Upper lobe of left lung (tissue), 6 donors: ENCODE measurements at regions not wholly inside any gene's neighbourhood (a gene's known extent, or its start where the extent isn't known, plus 50 kb on each side); places are given as distances from the start of the nearest gene placed in this dataset.

ENCODE experiments used
- ATAC-seq, 2 donors: fragments of 200-7000 bp; cut with Tn5 transposase; one replicate each; pipeline ENCODE4 v1.9.1; 2022; ENCODE audit warnings: mild to moderate bottlenecking in 2 of 2, moderate library complexity in 2 of 2; ENCODE audit not compliant: low FRiP score in 2 of 2
- DNase-seq, 2 donors: peaks; one replicate each; pipeline ENCODE4 v3.0.0-alpha.2; 2019 to 2020
- H3K27ac ChIP-seq, 4 donors: fragments of 200-600 bp; sonication (generic); one replicate each; pipeline ENCODE4 v1.5.1; 2016 to 2019
- H3K27me3 ChIP-seq, 4 donors: fragments of 200-600 bp; sonication (generic); one replicate each; pipeline ENCODE4 v1.5.1; 2017 to 2019
- H3K36me3 ChIP-seq, 4 donors: fragments of 200-600 bp; sonication (generic); one replicate each; pipeline ENCODE4 v1.5.1; 2016 to 2019
- H3K4me1 ChIP-seq, 4 donors: fragments of 200-600 bp; sonication (generic); one replicate each; pipeline ENCODE4 v1.5.1; 2018 to 2019
- H3K4me3 ChIP-seq, 4 donors: fragments of 200-600 bp; sonication (generic); one replicate each; pipeline ENCODE4 v1.5.1; 2017 to 2019; ENCODE audit warnings: mild to moderate bottlenecking in 2 of 4, moderate library complexity in 1 of 4
- H3K9me3 ChIP-seq, 4 donors: fragments of 200-600 bp; sonication (generic); one replicate each; pipeline ENCODE4 v1.5.1; 2018 to 2019
- CTCF ChIP-seq, 6 experiments: fragments of 450-650 bp in 4 of 6; fragments of 200-600 bp in 2 of 6; sonication (generic) in 2 of 6; IDR thresholded peaks; one replicate each; pipeline ENCODE4 v1.5.1; 2016 to 2019; ENCODE audit warnings: antibody characterized with exemption in 6 of 6
- EP300 ChIP-seq, 4 donors: sonication (generic); formaldehyde crosslinking; IDR thresholded peaks; one replicate each; pipeline ENCODE4 v1.5.1; 2017; ENCODE audit warnings: antibody characterized with exemption in 4 of 4, control low read depth in 2 of 4
- POLR2A ChIP-seq, 4 donors: fragments of 450-650 bp; IDR thresholded peaks; one replicate each; pipeline ENCODE4 v1.5.1; 2016 to 2017; ENCODE audit warnings: antibody characterized with exemption in 4 of 4, mild to moderate bottlenecking in 2 of 4
- POLR2AphosphoS5 ChIP-seq, 2 donors: sonication (generic); formaldehyde crosslinking; IDR thresholded peaks; one replicate each; pipeline ENCODE4 v1.5.1; 2017; ENCODE audit warnings: antibody characterized with exemption in 2 of 2
- WGBS, 2 donors: methylation state at CpG; one replicate each; pipeline ENCODE4 v1.1.5; 2017 to 2018; 5-methylcytosine and 5-hydroxymethylcytosine counted together
- donor health status: DM: no; HTN: no; CAD: no; lungs with moderate emphysema.
- donor health status: DM: no; HTN: yes; CAD: no; lungs with severe emphysema.

DNA sequence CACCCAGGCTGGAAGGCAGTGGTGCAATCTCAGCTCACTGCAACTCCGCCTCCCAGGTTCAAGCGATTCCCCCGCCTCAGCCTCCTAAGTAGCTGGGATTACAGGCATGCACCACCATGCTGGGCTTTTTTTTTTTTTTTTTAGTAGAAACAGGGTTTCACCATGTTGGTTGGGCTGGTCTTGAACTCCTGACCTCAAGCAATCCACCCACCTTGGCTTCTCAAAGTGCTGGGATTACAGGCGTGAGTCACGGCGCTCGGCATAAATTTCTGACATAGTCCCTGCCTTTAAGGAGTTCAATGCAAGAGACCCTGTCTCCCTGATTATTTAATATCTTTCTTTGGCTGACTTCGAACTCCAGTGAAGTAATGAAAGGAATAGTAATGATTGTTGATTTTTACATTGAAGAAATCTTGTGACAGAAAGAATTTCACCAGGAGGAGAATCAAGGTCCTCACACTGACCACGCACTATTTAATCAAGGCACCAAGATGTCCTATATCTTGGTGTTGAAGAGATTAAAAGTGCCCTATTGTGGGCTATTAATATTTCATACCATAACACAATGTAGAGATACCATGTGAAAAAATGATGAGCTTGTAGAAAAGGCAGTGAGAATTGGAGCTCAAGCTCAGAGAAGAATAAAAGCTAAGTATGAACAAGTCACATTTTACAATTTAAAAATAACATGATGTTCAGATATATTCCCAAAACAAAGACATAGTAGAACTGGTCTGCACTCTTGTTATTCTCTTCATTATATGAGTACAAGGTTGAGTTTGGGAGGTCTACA is 71.6 kb upstream of the BLID start:
- TF ChIP-seq POLR2AphosphoS5 (IDR thresholded peaks at IDR 0.05): no peak
- TF ChIP-seq EP300 (IDR thresholded peaks at IDR 0.05): no peak
- TF ChIP-seq CTCF (IDR thresholded peaks at IDR 0.05): no peak
- no peak for TF ChIP-seq POLR2A (IDR thresholded peaks at IDR 0.05)
- no peaks in the 10 kb centered on the region for H3K4me1 ChIP-seq
- H3K4me3 ChIP-seq: no peak overlapping the region
- WGBS, 2 donors: 95 to 97% methylated on average over 9 of the region's 9 CpGs
- no peak overlapping the region for H3K27ac ChIP-seq
- no peak for DNase-seq
- no peak for ATAC-seq
- peaks cover 4 to 13% (median 6%) of the 10 kb centered on the region in 4 donors for H3K9me3 ChIP-seq
- H3K36me3 ChIP-seq: no peaks in the 10 kb centered on the region
- H3K27me3 ChIP-seq: no peaks in the 10 kb centered on the region

- H3K27ac ChIP-seq: no peak overlapping the region
- no peaks in the 10 kb centered on the region for H3K27me3 ChIP-seq
- peak in 1 of 2 donors; percentile 79 for ATAC-seq
- no peak for DNase-seq
- H3K9me3 ChIP-seq: peaks cover 4 to 13% (median 6%) of the 10 kb centered on the region in 4 donors
- H3K36me3 ChIP-seq: no peaks in the 10 kb centered on the region
- 46 to 48% methylated on average over 3 of the region's 3 CpGs for WGBS, 2 donors
- TF ChIP-seq POLR2AphosphoS5 (IDR thresholded peaks at IDR 0.05) (peak in 1 of 2 donors; percentile 46), EP300 (IDR thresholded peaks at IDR 0.05) (no peak)
- H3K4me3 ChIP-seq: no peak overlapping the region
- H3K4me1 ChIP-seq: no peaks in the 10 kb centered on the region
Measured at GRCh38 chr11:122186439-122187080, 70.5 kb upstream of the BLID start.

DNA sequence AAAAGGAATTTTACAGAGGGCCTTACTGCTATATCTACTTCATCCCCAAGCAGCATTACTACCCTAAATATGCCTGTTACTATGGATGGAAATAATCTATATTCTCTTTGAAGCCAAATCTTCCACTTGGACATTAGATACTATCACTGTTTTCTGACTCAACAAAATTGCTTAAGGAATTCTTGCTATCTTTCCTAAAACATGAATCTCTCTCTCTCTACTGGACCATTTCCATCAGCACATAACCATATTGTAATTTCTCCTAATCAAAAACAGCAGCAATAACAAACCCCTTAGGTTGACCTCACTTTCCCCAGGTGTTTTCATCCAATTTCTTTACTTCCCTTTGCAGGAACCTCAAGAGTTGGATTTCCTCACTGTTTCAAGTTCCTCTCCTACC is 67.9 kb upstream of the BLID start:
- DNase-seq (no peak), ATAC-seq (no peak)
- H3K27ac ChIP-seq: no peak overlapping the region
- H3K27me3 ChIP-seq: no peaks in the 10 kb centered on the region
- TF ChIP-seq EP300 (IDR thresholded peaks at IDR 0.05) (no peak), CTCF (IDR thresholded peaks at IDR 0.05) (no peak), POLR2A (IDR thresholded peaks at IDR 0.05) (no peak), POLR2AphosphoS5 (IDR thresholded peaks at IDR 0.05) (no peak)
- H3K4me3 ChIP-seq: no peak overlapping the region
- H3K36me3 ChIP-seq: no peaks in the 10 kb centered on the region
- H3K9me3 ChIP-seq: peaks cover 4 to 13% (median 6%) of the 10 kb centered on the region in 4 donors
- H3K4me1 ChIP-seq: no peaks in the 10 kb centered on the region

- no peak overlapping the region for H3K4me3 ChIP-seq
- WGBS, 2 donors: 84 to 97% methylated on average over 1 of the region's 1 CpG
- no peaks in the 10 kb centered on the region for H3K36me3 ChIP-seq
- TF ChIP-seq POLR2A (IDR thresholded peaks at IDR 0.05) (no peak), POLR2AphosphoS5 (IDR thresholded peaks at IDR 0.05) (no peak), EP300 (IDR thresholded peaks at IDR 0.05) (no peak), CTCF (IDR thresholded peaks at IDR 0.05) (no peak)
- H3K27me3 ChIP-seq: no peaks in the 10 kb centered on the region
- no peak for DNase-seq
- no peak overlapping the region for H3K27ac ChIP-seq
- no peaks in the 10 kb centered on the region for H3K4me1 ChIP-seq
- no peak for ATAC-seq
- H3K9me3 ChIP-seq: peaks cover 4 to 13% (median 6%) of the 10 kb centered on the region in 4 donors
Measured at GRCh38 chr11:122181893-122182292, 65.9 kb upstream of the BLID start.

- TF ChIP-seq POLR2A (IDR thresholded peaks at IDR 0.05) (no peak), POLR2AphosphoS5 (IDR thresholded peaks at IDR 0.05) (no peak), EP300 (IDR thresholded peaks at IDR 0.05) (no peak), CTCF (IDR thresholded peaks at IDR 0.05) (no peak)
- H3K4me1 ChIP-seq: no peaks in the 10 kb centered on the region
- peaks cover 4 to 13% (median 6%) of the 10 kb centered on the region in 4 donors for H3K9me3 ChIP-seq
- WGBS, 2 donors: 67 to 89% methylated on average over 1 of the region's 1 CpG
- no peak overlapping the region for H3K4me3 ChIP-seq
- no peaks in the 10 kb centered on the region for H3K36me3 ChIP-seq
- ATAC-seq (no peak), DNase-seq (no peak)
- no peaks in the 10 kb centered on the region for H3K27me3 ChIP-seq
- H3K27ac ChIP-seq: no peak overlapping the region
Measured at GRCh38 chr11:122181372-122181771, 65.4 kb upstream of the BLID start.
